ENCODE measurements at regions not wholly inside any gene's neighbourhood (a gene's known extent, or its start where the extent isn't known, plus 50 kb on each side); places are given as distances from the start of the nearest gene placed in this dataset.

GRCh38 chr12:90061809-90062208 lies 353.2 kb upstream of the ATP2B1 start:
- DNase-seq: no peak

GRCh38 chr12:90060031-90060430 lies 351.4 kb upstream of the ATP2B1 start:
- no peak for DNase-seq

GRCh38 chr12:90058704-90059103 lies 350.1 kb upstream of the ATP2B1 start:
- DNase-seq: no peak

- DNase-seq: no peak
These were observed 346.4 kb upstream of the ATP2B1 start for GRCh38 chr12:90055071-90055470.

- no peak for DNase-seq
These were observed 340.3 kb upstream of the ATP2B1 start for GRCh38 chr12:90048918-90049317.

DNA sequence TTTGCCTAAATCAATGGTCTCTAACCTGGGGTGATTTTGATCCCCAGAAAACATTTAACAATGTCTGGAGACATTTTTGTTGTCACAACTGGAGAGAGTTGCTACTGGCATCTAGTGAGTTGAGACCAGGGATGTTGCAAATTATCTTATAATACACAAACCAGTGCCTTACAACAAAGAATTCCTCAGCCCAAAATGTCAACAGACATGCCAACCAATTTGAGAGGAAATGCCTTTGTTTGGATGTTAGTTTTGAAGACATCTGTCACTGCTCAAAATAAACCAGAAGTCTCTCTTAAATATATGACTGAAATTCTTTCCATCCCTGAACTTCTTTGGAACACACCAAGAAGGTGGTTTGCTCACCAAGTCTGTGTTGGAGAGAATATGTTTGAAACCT lies 336.9 kb upstream of the ATP2B1 start:
- no peak for DNase-seq

- no peak for DNase-seq
These were observed 335.4 kb upstream of the ATP2B1 start for GRCh38 chr12:90044069-90044468.

- DNase-seq: no peak
These were observed 334.4 kb upstream of the ATP2B1 start for GRCh38 chr12:90042920-90043641.

- DNase-seq: no peak
These were observed 329.7 kb upstream of the ATP2B1 start for GRCh38 chr12:90038289-90038688.

- DNase-seq: no peak
These were observed 329.1 kb upstream of the ATP2B1 start for GRCh38 chr12:90037740-90038139.

GRCh38 chr12:90036637-90037036 lies 328.0 kb upstream of the ATP2B1 start:
- DNase-seq: no peak

- no peak for DNase-seq
These were observed 322.1 kb upstream of the ATP2B1 start for GRCh38 chr12:90030726-90031125.

GRCh38 chr12:90029317-90029716 lies 320.7 kb upstream of the ATP2B1 start:
- DNase-seq: no peak

DNA sequence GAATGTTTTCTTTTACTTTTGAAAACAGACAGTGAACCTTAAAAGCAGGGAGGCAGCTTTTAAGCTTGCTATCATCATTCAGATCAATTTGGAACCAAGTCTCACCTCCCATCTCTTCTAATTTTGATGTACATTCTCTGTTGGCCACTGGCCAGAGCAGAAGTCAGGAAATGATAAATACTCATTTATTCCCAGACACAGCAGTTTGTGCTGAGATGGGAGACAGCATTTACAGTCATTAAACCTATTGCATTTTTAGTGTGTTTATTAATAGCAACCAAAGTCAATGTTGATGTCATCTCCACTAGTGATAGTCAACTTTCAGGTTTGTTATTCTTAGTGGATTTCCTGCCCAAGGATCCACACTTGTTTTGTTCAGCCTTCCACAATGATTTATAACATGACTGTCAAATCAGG lies 320.0 kb upstream of the ATP2B1 start:
- no peak for DNase-seq

- no peak for DNase-seq
These were observed 319.4 kb upstream of the ATP2B1 start for GRCh38 chr12:90027889-90028634.

GRCh38 chr12:90027041-90027440 lies 318.4 kb upstream of the ATP2B1 start:
- DNase-seq: no peak

GRCh38 chr12:90026516-90026915 lies 317.9 kb upstream of the ATP2B1 start:
- DNase-seq: no peak

- no peak for DNase-seq
These were observed 315.6 kb upstream of the ATP2B1 start for GRCh38 chr12:90024262-90024661.

- DNase-seq: no peak
These were observed 314.7 kb upstream of the ATP2B1 start for GRCh38 chr12:90023207-90023900.

- no peak for DNase-seq
These were observed 313.3 kb upstream of the ATP2B1 start for GRCh38 chr12:90021795-90022440.

GRCh38 chr12:90020881-90021280 lies 312.2 kb upstream of the ATP2B1 start:
- DNase-seq: no peak

GRCh38 chr12:90020436-90020835 lies 311.8 kb upstream of the ATP2B1 start:
- no peak for DNase-seq

DNA sequence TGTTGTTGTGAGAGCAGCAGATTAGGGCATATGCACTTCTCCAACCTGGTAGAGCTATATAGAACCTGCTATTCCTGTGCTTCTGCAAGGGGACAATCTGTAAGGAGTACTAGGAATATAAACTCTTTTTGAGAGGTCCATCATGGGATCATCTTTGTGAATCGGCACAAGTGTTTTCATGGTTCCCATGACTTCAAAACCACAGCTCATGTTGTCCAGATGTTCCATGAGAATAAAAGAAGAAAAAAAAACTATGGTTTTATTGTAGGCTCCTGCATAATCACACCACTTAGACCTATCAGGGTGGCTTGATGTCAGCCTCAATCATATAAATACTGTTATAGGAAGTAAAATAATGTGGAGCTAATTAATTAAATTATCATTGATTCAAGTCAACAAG lies 311.4 kb upstream of the ATP2B1 start:
- no peak for DNase-seq

Measured in activated T-cell treated with anti-CD3 and anti-CD28 coated beads, Interleukin-2, amount 50 U/mL, for 1 hour (primary cell).